ENCODE measurements at regions not wholly inside any gene's neighbourhood (a gene's known extent, or its start where the extent isn't known, plus 50 kb on each side); places are given as distances from the start of the nearest gene placed in this dataset.
"Not testable (repeated sequence)": the region's sequence is repeated elsewhere in the genome, so short reads cannot be mapped to it uniquely, and the experiment has no call there.

DNA sequence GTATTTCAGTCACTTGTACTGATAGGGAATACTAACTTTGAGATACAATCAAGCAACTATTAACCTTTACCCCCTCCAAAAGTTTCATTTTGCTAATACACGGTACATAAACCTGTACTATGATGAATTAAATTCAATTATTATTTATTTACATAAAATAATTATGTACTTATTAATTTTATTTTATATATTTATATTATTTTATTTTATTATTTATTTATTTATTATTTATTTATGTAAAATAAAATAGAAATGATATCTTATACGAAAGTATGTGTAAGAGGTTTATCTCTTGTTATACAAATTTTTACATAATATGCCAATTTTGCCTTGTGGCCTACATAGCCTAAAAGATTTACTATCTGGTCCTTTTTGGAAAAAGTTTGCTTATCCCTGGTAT lies 564.3 kb downstream of the SLITRK5 start:
- DNase-seq (ENCODE audit: low read depth in 2 of 2): no peak

- DNase-seq (ENCODE audit: low read depth in 2 of 2): no peak
Measured at GRCh38 chr13:88246239-88246638, 575.1 kb downstream of the SLITRK5 start.

DNA sequence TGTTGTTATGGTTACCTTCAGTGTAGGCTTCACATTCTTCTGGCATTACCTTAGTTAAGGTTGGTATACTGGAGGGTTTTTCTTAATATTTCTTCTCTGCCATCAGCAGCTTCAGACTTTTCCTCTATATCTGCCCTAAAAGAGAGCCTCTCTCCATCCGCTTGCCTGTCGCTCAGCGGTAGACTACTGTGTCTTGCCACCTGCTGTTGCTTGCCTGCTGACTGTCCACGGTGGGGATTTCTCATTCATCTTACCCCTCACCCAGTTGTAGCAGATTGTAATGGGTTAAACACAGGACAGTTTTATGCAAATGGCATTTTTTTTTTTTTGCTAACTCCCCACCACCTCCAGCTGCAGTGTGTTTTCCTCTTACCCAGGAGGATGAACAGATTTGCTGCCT lies 577.2 kb downstream of the SLITRK5 start:
- no peak for DNase-seq (ENCODE audit: low read depth in 2 of 2)

DNA sequence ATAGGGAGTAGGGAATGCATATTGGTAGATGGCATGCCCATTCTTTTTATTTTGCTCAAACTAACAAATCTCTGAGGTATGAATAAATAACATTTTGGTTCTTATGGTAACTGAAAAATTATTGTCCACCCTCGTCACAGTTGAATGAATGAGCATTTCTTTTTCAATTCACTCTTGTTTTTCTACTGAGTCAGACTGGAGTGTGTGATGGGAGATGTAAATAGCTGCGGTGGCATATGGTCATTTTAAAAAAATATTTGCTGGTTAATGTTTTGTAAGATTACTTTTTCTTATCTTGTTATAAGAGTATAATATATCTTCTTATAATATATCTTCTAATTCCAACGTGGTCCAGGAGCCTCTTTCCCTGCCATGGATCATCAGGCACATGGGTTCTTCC lies 586.5 kb downstream of the SLITRK5 start:
- DNase-seq (ENCODE audit: low read depth in 2 of 2): no peak

- no peak for DNase-seq (ENCODE audit: low read depth in 2 of 2)
Measured at GRCh38 chr13:88263808-88264207, 592.6 kb downstream of the SLITRK5 start.

- no peak for DNase-seq (ENCODE audit: low read depth in 2 of 2)
Measured at GRCh38 chr13:88281841-88282240, 610.7 kb downstream of the SLITRK5 start.

- no peak for DNase-seq (ENCODE audit: low read depth in 2 of 2)
Measured at GRCh38 chr13:88285329-88285728, 614.2 kb downstream of the SLITRK5 start.

DNA sequence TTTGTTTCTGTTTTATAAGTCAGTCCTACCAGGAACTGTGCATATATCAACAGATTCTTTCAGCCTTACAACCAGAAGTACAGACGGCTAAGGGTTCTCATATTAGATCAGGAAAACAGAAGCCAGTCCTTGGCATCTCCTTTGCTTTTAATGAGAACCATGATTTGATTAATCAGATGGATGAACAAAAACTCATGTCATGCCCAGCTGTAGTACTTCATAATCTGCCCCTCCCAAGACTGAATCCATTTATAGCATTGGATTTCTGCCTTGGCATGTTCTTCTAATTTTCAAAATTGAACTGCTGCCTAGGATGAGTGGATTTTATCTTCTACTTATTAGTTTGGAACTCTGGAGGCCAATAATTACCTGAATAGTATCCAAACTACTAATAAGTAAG lies 617.2 kb downstream of the SLITRK5 start:
- DNase-seq (ENCODE audit: low read depth in 2 of 2): no peak

DNA sequence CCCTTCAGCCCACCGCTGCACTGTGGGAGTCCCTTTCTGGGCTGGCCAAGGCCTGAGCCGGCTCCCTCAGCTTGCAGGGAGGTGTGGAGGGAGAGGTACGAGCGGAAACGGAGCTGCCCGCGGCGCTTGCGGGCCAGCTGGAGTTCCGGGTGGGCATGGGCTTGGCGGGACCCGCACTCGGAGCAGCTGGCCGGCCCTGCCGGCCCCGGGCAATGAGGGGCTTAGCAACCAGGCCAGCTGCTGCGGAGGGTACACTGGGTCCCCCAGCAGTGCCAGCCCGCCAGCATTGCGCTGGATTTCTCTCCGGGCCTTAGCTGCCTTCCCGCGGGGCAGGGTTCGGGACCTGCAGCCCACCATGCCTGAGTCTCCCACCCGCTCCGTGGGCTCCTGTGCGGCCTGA lies 620.6 kb downstream of the SLITRK5 start:
- not testable (repeated sequence) for DNase-seq (ENCODE audit: low read depth in 2 of 2)

- DNase-seq (ENCODE audit: low read depth in 2 of 2): no peak
Measured at GRCh38 chr13:88294368-88294767, 623.2 kb downstream of the SLITRK5 start.

DNA sequence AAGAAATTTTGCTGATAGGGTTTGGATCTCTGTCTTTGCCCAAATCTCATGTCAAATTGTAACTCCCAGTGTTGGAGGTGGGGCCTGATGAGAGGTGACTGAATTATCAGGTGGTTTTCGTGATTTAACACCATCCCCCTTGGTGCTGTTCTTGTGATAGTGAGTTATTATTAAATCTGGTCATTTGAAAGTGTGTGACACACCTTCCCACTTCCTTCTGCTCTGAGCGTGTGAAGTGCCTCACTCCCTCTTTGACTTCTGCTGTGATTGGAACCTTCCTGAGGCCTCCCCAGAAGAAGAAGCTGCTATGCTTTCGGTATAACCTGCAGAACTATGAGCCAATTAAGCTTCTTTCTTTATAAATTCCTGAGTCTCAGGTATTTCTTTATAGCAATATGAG lies 632.0 kb downstream of the SLITRK5 start:
- no peak for DNase-seq (ENCODE audit: low read depth in 2 of 2)

- no peak for DNase-seq (ENCODE audit: low read depth in 2 of 2)
Measured at GRCh38 chr13:88303605-88304004, 632.4 kb downstream of the SLITRK5 start.

GRCh38 chr13:88314496-88314895 lies 643.3 kb downstream of the SLITRK5 start:
- DNase-seq (ENCODE audit: low read depth in 2 of 2): no peak

DNA sequence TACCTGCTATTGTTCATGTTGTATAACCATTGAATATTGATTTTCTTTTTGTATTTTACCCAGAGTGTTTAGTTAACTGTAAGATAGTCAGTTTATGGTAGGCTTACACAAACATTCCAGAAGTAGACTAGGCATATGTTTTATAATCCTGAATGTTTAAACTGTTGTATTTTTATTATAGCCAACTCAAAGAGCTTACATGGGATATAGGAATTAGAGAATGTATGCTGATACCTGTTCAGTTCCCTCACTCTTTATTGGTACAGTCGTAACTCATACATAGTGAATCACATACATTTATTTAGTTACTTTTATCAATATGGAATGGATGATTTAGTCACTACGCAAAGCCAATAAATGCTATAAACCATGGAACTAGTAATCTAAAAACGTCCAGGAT lies 657.9 kb downstream of the SLITRK5 start:
- DNase-seq (ENCODE audit: low read depth in 2 of 2): no peak

GRCh38 chr13:88339271-88339741 lies 668.1 kb downstream of the SLITRK5 start:
- no peak for DNase-seq (ENCODE audit: low read depth in 2 of 2)

DNA sequence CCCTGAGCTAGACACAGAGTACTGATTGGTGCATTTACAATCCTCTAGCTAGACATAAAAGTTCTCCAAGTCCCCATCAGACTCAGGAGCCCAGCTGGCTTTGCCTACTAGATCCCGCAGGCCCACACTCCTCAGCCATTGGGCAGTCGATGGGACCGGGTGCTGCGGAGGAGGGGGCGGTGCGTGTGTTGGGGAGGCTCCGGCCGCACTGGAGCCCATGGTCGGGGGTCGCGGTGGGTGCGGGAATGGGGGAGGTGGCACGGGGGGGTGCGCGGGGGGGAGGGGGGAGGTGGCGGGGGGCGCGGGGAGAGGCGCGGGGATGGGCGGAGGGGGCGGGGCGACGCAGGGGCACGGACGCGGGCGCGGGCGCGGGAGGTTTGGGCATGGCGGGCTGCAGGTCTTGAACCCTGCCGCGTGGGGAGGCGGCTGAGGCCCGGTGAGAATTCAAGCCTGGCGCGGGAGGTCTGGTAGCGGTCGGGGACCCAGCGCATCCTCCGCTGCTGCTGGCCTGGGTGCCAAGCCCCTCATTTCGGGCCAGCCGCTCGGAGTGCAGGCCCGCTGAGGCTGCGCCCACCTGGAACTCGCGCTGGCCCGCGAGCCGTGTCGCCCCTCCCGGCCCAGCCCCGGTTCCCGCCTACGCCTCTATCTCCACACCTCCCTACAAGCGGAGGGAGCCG lies 674.1 kb downstream of the SLITRK5 start:
- no peak for DNase-seq (ENCODE audit: low read depth in 2 of 2)

DNA sequence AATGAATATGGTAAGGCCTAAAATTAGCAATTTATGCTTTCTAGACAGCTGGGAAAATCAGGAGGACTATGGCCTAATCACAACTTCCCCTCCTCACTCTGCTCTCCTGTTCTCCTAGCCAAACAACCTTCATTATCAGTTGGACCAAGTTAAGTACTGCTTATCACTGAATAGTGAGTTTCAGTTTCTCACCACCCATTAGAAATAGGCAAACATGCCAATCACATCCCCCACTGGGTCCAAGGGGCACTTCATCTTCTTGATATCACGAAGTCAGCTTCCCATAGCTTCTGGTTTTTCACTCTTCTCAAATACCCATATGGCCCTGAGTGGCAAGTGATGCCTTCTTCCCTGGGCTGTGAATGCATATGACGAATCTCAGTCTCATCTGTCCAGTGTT lies 689.6 kb downstream of the SLITRK5 start:
- no peak for DNase-seq (ENCODE audit: low read depth in 2 of 2)

GRCh38 chr13:88369866-88370265 lies 698.7 kb downstream of the SLITRK5 start:
- DNase-seq (ENCODE audit: low read depth in 2 of 2): no peak

GRCh38 chr13:88376760-88377388 lies 705.7 kb downstream of the SLITRK5 start:
- DNase-seq (ENCODE audit: low read depth in 2 of 2): no peak

DNA sequence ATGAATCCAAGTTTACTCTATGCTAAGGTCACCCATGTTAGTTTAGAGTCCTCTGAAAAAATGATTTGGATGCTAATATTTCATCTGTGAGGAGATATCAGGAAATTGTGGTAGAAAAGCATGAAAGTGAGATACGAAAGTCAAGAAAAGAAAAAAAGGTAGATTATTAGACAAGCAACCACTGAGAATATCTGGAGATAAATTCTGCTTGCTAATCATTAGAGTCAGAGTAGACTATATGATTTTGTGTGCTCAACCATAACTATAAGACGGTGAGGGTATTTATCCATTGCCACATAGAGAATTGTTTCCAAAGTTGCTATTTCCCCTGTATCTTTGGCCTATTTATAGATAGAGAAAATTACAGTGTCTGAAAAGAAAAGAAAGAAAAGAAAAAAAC lies 706.7 kb downstream of the SLITRK5 start:
- DNase-seq (ENCODE audit: low read depth in 2 of 2): no peak

DNA sequence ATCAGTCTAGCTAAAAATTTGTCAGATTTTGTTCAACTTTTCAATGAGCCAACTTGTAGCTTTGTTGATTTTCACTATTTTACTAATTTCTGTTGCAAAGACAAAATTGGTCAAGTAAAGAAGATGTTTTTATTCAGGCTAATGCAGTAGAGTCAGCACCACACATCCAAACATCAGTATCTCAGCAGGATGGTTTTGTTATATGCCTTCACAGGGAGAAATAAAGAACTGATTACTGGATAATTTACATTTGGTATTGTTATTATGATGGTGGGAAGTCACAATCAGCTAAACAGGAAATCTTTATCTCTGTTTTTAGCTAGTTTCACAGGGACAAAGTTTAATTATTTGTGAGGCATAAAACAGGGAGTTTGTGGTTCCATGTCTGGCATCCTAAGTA lies 713.4 kb downstream of the SLITRK5 start:
- DNase-seq (ENCODE audit: low read depth in 2 of 2): no peak

DNA sequence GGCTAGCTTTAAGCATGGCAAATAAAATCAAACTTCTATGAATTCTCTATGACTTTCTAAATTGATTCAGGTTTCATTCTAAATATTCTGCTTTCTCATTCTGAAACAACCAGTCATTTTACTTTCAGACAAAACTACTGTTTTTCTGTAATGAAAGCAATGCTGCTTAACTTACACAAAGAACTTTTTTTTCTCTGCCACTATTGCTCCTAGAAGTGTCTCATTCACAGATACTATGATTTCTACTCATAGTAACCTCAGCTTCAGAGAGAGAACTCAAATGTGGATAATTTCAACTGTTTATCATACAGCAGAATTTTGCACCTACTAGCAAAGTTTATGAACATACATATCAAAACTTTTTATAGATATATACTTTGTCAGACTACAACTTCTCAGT lies 724.6 kb downstream of the SLITRK5 start:
- DNase-seq (ENCODE audit: low read depth in 2 of 2): no peak

- DNase-seq (ENCODE audit: low read depth in 2 of 2): no peak
Measured at GRCh38 chr13:88411696-88412095, 740.5 kb downstream of the SLITRK5 start.

- no peak for DNase-seq (ENCODE audit: low read depth in 2 of 2)
Measured at GRCh38 chr13:88417801-88418200, 746.6 kb downstream of the SLITRK5 start.

All from stimulated activated CD4-positive, alpha-beta T cell treated with anti-CD3 and anti-CD28 coated beads, Interleukin-12 subunit alpha, Interleukin-12 subunit beta, amount 100 ng/mL, for 24 hours (primary cell).